MM.1S (cell line): ENCODE measurements at regions not wholly inside any gene's neighbourhood (a gene's known extent, or its start where the extent isn't known, plus 50 kb on each side); places are given as distances from the start of the nearest gene placed in this dataset.

ENCODE experiments used
- CTCF ChIP-seq: fragments of 300-600 bp; sonication (generic); IDR thresholded peaks from 2 replicates; pipeline ENCODE4 v1.5.1; 2016; ENCODE audit warnings: antibody characterized with exemption, low read length, mixed read lengths
- EZH2 ChIP-seq: fragments of 300-600 bp; sonication (generic); optimal IDR thresholded peaks from 2 replicates; pipeline ENCODE3; 2017; ENCODE audit warnings: low read depth, mild to moderate bottlenecking, antibody characterized with exemption, low read length, mixed read lengths
- EZH2phosphoT487 ChIP-seq: fragments of 300-600 bp; sonication (generic); IDR thresholded peaks from 2 replicates; pipeline ENCODE4 v1.6.1; 2018; ENCODE audit warnings: antibody characterized with exemption, low read length

GRCh38 chr10:78437407-78437768 lies 403.7 kb downstream of the RPS24 start:
- TF ChIP-seq CTCF (no peak), EZH2phosphoT487 (no peak), EZH2 (no peak)
